SK-N-SH (cell line): ENCODE measurements at regions not wholly inside any gene's neighbourhood (a gene's known extent, or its start where the extent isn't known, plus 50 kb on each side); places are given as distances from the start of the nearest gene placed in this dataset.

ENCODE experiments used
- ELF1 ChIP-seq: IDR thresholded peaks from 2 replicates; pipeline ENCODE4 v1.4.0; 2012
- GABPA ChIP-seq: IDR thresholded peaks from 2 replicates; pipeline ENCODE4 v1.4.0; 2012; ENCODE audit warnings: low read depth, mild to moderate bottlenecking
- MEF2A ChIP-seq: IDR thresholded peaks from 2 replicates; pipeline ENCODE4 v1.4.0; 2012; ENCODE audit warnings: low read depth, borderline replicate concordance
- RAD21 ChIP-seq: IDR thresholded peaks from 2 replicates; pipeline ENCODE4 v1.6.1; 2012; ENCODE audit warnings: mild to moderate bottlenecking, low read length
- SIN3A ChIP-seq: IDR thresholded peaks from 2 replicates; pipeline ENCODE4 v1.6.1; 2012; ENCODE audit warnings: low read depth, mild to moderate bottlenecking, low read length, moderate library complexity, borderline replicate concordance
- SMC3 ChIP-seq: IDR thresholded peaks from 2 replicates; pipeline ENCODE4 v1.6.1; 2012; ENCODE audit warnings: low read depth, low read length, improper control_type of control experiment
- TAF1 ChIP-seq: IDR thresholded peaks from 2 replicates; pipeline ENCODE4 v1.6.1; 2012; ENCODE audit warnings: low read depth, mild to moderate bottlenecking, low read length, moderate library complexity, borderline replicate concordance
- TEAD4 ChIP-seq: IDR thresholded peaks from 2 replicates; pipeline ENCODE4 v1.4.0; 2012; ENCODE audit warnings: mild to moderate bottlenecking, borderline replicate concordance; ENCODE audit not compliant: insufficient read depth
- YY1 ChIP-seq: IDR thresholded peaks from 2 replicates; pipeline ENCODE4 v1.4.0; 2012; ENCODE audit warnings: low read depth, mild to moderate bottlenecking
- TF ChIP-seq, protein P1 (sequence below): fragments of 200-600 bp; sonication (generic); IDR thresholded peaks from 2 replicates; pipeline ENCODE4 v1.6.1; 2017; ENCODE audit warnings: antibody characterized with exemption, mild to moderate bottlenecking, moderate library complexity
- TF ChIP-seq, protein P2 (sequence below): IDR thresholded peaks from 2 replicates; pipeline ENCODE4; 2012

DNA sequence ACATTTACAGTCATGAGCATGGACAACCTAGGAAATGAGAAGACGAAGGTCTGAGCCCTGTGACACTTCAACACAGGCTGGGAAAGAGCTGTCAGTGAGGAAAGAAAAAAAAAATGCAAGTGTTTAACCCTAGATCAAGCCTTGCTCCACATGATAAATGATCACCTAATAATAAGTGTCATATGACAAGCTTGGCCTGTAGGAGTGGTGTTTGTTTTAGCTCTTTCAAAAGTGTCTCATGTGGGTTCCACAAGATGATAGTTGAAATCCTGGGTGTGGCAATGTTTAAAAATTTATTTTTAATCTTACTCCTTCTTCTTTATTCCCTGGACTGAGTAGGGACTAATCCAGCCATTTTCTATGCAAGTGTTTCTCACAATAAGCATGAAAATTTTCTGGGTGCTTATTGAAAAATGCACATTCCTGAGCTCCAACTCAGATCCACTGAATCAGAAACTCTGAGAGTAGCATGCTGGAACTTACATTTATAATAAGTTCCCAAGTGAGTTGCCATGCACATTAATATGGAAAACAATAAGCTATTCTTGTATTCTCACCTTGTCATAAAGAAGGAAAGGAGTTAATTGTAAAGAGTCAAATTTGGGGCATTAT lies 138.3 kb downstream of the AREG start:
- TF ChIP-seq GABPA (no peak), SMC3 (no peak), TAF1 (no peak), MEF2A (no peak), TEAD4 (no peak), ELF1 (no peak), RAD21 (no peak), YY1 (no peak), SIN3A (no peak)
- TF ChIP-seq, protein P1, sequence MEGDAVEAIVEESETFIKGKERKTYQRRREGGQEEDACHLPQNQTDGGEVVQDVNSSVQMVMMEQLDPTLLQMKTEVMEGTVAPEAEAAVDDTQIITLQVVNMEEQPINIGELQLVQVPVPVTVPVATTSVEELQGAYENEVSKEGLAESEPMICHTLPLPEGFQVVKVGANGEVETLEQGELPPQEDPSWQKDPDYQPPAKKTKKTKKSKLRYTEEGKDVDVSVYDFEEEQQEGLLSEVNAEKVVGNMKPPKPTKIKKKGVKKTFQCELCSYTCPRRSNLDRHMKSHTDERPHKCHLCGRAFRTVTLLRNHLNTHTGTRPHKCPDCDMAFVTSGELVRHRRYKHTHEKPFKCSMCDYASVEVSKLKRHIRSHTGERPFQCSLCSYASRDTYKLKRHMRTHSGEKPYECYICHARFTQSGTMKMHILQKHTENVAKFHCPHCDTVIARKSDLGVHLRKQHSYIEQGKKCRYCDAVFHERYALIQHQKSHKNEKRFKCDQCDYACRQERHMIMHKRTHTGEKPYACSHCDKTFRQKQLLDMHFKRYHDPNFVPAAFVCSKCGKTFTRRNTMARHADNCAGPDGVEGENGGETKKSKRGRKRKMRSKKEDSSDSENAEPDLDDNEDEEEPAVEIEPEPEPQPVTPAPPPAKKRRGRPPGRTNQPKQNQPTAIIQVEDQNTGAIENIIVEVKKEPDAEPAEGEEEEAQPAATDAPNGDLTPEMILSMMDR: no peak
- TF ChIP-seq, protein P2, sequence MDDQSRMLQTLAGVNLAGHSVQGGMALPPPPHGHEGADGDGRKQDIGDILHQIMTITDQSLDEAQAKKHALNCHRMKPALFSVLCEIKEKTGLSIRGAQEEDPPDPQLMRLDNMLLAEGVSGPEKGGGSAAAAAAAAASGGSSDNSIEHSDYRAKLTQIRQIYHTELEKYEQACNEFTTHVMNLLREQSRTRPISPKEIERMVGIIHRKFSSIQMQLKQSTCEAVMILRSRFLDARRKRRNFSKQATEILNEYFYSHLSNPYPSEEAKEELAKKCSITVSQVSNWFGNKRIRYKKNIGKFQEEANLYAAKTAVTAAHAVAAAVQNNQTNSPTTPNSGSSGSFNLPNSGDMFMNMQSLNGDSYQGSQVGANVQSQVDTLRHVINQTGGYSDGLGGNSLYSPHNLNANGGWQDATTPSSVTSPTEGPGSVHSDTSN: no peak
